Inflammatory macrophage treated with lipopolysaccharide for 1 hour (primary cell): ENCODE measurements at regions not wholly inside any gene's neighbourhood (a gene's known extent, or its start where the extent isn't known, plus 50 kb on each side); places are given as distances from the start of the nearest gene placed in this dataset.
"Not testable (repeated sequence)": the region's sequence is repeated elsewhere in the genome, so short reads cannot be mapped to it uniquely, and the experiment has no call there.

ENCODE experiments used
- DNase-seq, 2 donors: peaks; one replicate each; pipeline ENCODE4 v3.0.0-alpha.2; 2020 to 2022

DNA sequence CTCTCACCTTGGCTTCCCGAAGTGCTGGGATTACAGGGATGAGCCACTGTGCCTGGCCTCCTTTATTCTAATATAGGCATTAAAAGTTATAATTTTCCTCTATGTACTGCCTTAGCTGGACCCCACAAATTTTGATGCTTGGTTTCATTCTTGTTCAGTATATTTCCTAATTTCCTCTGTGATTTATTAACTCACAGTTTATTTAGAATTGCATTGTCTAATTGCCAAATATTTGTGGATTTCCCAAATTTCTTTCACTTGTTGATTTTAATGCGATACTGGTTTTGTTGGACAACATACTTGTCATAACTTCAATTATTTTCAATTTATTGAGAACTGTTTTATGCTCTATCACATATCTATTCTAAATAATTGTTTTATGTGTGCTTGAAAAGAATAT, 366.0 kb downstream of the OMA1 start:
- DNase-seq: no peak

DNA sequence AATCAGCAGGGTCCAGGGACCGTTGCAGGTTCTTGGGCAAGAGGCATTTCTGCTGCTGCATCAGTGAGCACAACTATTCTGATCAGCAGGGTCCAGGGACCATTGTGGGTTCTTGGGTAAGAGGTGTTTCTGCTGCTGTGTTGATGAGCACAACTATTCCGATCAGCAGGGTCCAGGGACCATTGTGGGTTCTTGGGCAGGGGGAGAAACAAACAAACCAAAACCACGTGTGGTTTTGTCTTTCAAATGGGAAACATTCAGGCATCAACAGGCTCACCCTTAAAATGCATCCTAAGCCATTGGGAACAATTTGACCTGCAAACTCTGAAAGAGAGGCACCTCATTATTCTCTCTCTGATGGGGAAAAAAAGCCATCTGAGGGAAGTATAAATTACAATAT, 377.4 kb downstream of the OMA1 start:
- not testable (repeated sequence) for DNase-seq

DNA sequence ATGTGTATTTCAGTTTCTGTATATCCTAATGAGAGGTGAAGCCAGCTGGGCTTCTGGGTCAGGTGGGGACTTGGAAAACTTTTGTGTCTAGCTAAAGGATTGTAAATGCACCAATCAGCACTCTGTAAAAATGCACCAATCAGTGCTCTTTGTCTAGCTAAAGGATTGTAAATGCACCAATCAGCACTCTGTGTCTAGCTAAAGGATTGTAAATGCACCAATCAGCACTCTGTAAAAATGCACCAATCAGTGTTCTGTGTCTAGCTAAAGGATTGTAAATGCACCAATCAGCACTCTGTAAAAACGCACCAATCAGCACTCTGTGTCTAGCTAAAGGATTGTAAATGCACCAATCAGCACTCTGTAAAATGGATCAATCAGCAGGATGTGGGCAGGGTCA, 379.4 kb downstream of the OMA1 start:
- DNase-seq: not testable (repeated sequence)

DNA sequence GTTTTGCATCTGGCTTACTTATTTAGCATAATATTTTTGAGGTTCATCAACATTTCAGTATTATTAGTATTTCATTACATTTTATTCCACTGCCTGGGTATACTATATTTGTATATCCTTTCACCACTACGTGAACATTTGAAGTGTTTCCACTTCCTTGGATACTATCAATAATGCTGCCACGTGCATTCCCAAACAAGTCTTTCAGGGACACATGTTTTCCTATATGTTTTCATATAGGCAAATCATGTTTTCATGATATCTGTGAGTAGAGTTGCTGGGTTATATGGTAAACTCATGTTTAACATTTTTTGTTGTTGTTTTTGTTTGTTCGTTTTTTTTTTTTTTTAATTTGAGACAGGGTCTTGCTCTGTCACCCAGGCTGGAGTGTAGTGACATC, 380.1 kb downstream of the OMA1 start:
- DNase-seq: no peak

DNA sequence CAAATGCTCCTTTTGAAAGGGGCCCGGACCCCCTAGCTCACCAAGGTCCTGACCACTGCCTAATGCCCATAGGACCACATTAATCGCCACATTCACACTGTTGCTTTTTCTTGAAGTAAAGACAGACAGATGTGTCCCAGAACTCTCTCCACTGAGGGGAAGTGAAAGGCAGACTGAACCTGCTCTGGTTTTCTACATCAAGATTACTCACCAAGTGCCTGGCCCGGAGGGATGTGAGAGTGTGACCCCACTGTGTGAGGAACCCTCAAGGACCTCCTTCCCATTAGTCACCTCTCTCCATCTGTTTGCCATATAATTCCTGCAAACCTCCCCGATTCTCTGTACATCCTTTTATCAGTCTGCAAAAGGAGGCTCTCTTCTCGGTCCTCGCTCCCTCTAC, 381.5 kb downstream of the OMA1 start:
- no peak for DNase-seq

DNA sequence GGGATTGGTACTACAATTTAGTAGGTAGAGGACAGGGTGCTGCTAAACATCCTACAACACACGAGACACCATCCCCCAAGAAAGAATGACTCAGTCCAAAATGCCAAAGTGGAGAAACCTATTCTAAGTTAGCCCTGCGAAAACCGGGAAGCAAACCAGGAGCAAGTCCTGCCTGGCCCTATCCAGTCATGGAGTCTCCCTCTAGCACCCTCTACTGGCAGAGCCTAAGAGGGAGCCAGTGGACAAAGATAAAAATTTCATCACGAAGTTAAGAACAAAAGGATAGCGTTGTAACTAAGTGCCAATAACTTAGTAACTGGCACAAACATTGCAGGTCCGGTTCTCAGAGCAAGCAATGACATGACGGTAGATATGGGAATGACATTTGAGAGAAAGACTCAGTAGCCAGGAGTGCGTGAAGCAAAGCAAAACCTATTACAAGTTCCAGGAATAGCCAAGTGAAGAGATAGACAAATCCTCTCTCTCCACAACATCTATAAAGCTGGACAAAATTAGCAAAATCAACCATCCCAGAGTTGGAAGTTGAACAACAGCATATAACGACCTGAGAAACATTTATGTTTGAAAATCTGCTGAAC, 383.5 kb downstream of the OMA1 start:
- DNase-seq: peak; percentile 9 to 66

DNA sequence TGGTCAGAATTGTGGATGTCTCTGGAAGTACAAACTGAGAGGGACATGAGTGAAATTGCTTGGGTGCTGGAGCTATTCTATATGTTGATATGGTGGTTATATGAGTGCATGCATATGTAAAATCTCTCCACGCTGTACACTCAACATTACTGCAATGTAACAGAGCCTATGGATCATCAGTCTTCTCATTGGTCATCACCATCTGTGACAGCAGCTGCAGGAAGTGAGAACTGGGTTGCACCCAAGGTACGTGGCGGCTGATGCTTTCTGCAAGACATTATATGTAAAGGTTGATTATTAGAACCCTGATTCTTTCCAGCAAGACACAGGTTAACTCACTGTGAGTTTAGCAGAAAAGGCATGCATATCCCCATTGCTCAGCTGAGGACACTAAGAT, 387.1 kb downstream of the OMA1 start:
- DNase-seq: no peak

DNA sequence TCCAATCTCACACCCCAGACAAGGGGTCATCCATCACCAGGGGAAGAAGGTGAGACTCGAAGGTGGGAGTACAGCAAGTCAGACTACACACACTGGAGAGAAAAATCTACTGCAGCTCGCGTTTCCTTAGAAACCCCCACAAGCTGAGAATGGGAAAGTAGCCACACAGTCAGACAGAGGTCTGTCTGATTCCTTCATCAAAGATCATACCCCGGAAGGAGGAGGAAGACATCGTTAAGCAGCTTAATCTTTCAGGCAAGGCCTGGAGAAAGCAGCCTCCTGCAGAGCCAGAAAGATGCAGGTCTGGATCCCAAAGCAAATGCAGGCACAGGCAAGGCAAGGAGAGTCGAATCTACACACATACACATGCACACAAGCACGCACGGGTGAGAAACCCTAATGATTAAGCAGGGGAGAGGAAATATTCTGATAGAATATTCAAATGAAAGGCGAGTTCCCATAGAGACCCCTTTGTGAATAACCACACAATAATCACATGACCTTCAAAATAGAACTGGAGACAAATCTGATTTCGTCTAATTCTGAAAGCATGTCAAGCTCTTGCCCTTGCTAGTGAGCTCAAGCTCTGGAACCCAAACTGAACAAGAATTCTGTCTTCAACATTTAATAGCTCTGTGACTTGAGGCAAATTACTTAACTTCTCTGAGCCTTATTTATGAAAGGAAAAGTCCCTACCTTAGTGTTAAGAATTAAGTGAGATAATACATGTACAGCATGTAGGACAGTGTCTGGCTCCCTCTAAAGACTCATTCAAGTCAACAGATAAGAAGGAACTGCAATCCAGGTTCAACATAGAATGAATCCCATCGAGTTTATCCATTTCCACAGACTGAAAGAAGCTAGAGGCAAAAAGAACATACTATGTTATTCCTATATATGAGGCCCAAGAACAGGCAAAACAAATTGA, 387.8 kb downstream of the OMA1 start:
- DNase-seq: no peak

DNA sequence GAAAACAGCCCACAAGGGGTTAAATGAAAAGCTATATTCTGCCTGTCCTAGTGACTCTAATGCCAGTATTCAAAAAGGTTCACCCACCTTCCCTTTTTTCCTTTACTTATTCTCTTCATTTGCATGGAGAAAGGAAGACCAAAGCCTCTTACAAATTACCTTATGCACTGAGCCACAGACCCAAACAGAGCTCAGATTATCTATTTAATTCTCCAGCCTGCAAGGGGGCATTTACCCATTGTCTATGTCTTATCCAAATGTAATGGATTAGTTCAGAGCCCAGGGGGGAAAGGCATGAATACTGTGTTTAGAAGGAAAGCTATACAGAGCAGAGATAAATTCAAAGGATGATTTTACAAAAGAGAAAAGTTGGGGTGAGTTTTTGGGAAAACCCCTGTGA, 388.5 kb downstream of the OMA1 start:
- DNase-seq: no peak

DNA sequence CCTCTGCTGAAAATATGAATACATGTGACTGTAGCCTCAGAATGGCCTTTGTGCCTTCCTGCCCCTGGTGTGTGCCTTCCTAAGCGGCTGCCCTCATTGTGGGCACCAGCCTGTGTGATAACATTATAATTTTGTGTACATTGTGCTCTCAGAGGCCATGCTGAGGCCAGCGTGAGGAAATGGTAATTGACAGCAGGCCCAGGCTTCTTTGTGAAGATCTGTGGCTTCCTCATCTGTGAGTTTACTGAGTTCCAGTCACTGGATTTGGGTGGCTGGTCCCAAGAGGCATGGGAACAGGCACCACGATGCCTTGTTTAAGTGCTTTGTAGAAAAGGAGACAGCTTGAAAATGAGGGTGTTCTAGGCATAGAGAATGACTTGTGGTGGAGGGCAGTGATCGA, 389.3 kb downstream of the OMA1 start:
- no peak for DNase-seq

DNA sequence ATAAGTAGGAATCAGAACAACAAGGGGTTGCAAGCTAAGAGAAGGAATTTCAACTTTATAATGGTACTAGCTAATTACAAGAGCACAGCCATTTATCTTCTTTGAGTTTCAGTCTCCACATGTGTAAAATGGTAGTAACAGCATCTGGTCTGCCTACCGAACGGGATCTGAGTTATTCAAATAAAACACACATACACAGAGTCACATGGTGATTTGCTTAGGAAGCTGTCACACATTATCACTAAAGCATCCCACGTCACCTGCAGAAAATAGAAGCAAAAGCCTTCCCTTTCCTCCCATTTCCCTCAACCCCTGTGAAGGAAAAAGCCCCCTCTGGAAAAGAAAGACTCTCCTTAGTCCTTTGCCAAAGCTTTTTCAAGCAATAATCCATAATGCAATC, 389.7 kb downstream of the OMA1 start:
- no peak for DNase-seq

DNA sequence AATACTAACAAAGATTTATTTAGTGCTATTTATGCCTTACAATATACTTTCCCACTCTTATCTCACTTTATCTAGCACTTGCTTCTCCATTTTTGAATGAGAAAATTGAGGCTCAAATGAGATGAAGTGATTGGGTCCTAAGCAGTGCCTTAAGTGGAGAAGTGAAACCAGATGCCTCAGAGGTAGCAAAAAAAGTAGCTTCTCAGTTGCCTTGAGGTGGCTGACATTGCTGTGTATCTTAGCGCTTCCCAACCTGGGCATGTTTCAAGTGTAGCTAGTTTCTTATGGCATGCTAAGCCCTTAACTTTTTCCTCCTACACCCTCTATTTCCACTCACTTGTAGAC, 390.4 kb downstream of the OMA1 start:
- DNase-seq: no peak

DNA sequence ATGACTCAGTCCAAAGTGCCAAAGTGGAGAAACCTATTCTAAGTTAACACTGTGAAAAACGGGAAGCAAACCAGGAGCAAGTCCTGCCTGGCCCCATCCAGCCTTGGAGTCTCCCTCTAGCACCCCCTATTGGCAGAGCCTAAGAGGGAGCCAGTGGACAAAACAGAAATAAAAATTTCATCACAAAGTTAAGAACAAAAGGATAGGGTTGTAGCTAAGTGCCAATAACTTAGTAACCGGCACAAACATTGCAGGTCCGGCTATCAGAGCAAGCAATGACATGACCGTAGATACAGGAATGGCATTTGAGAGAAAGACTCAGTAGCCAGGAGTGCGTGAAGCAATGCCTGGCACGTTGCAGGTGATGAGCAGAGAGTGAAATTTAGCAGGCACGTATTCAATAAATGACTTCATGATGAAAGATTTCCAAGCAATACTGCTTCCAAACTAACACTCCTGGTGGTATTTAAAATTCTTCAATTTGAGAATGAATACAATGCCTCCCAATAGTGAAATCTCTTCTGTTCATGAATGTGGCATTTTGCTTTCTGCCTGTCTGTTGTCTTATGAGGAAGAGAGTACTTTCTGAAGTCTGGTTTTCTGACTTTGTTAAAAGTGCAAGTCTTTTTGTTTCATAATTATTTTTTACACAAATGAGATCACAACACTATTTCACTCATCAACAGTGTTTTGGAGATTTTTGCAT, 391.0 kb downstream of the OMA1 start:
- DNase-seq: peak; percentile 38 to 58

DNA sequence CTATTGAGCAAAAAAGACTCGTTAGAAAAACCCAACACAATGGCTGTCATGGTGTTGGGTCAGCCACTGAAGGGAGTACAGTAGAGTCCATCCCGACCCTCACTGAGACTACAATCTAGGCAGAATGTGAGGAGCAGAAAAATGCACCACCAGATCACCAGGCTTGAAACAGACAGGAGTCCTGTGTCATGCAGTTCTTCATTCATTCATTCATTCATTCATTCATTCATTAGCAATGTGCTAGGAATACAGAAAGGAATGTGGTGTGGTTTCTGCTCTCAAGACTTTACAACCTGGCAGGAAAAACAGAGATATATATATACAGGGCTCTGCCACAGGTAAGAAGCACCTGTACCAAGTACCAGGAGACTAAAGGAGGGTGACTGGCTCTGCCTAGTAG, 392.3 kb downstream of the OMA1 start:
- no peak for DNase-seq

DNA sequence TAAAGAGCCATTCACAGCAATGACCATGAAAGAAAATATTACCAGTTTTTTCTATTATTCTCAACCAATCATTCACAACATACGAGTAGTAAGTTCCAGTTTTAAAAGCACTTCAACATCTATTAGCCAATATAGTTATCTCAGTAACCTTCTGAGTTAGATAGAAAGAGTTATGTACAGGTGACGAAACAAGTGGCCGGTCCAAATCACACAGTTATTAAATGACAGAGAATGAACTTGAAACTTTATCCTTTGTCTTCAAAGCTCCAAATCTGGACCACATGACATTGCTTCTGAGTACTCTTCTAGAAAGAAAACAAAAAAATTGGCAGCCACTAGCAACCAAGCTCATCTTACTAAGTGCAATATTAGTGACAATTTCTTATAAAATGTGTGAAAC, 393.8 kb downstream of the OMA1 start:
- DNase-seq: no peak

DNA sequence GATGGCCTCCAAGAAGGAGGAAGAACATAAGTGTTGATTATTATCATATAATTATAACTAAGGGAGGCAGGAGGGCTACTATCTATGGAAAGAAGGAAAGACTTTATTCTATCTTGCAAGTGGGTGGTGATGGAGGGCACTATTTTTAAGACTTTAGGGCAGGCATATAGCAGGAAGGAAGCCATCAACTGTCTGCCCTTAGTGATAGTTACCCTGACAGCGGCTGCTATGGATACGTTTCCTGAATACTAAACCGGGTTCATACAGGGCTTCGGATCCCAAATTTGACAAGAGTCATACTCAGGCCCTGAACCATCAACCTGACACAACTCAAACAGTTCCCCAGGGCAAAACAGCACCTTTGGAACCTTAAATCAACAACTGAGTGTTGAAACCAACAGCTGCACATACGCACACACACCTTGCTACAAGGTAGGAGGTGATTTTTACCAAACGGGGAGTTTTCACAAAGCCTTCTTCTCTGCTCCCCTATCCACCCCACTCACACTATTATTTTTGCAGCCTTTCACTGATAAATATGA, 397.2 kb downstream of the OMA1 start:
- DNase-seq: no peak

DNA sequence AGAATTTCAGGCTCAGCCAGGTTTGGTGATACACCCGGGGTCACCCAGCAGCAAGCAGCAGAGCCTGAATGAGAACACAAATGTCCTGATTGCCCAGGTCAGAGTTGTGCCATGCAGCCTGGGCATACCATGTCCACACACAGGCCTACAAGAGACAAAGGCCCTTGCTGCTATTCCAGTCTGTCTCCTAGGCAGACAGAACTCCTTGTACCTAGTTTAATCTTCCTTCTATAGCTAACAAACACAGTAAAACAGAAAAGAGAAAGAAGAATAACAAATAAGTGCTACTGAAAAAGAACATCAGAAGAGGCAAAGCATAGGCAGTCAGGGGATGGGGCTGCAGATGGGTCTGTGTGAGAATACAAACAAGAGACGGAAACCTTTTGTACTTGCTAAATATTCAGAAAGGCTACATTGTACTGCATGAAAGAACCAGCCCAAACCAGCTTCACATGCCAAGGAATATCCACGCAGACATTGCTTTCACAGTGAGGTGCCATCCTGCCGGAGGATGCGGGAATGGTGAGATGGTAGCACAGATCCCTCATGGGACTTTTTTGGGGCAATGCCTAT, 401.7 kb downstream of the OMA1 start:
- DNase-seq: no peak

DNA sequence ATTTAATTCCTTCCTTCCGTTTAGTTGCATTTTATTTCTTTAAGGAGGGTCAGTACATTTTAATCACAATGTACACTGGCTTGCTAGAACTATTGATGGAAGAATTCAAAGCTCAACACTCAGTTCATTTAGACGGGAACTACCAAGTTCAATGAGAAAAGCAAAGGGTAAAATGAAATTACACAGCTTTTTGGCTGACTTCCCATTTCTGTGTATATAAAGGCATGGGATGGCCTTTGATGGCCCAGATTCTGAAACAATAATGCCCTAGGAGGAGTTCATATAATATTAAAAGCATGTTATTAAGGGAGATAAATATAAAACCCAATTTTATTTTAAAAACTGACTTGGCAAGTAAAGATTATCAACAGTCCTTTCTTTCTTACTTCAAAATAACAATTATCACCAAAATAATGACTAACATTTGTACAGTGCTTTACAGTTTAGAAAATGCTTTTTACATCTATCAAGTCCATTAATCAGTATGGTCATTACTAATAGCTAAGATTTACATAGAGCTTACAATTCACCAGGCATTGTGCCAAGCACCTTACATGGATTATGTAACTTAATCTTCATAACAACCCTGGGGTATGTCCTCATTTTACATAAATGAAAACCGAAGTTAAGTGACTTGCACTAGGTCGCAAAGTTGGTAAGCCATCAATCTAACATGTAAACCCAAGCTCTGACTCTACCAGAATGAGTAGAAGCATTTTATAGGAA, 402.4 kb downstream of the OMA1 start:
- DNase-seq: no peak

DNA sequence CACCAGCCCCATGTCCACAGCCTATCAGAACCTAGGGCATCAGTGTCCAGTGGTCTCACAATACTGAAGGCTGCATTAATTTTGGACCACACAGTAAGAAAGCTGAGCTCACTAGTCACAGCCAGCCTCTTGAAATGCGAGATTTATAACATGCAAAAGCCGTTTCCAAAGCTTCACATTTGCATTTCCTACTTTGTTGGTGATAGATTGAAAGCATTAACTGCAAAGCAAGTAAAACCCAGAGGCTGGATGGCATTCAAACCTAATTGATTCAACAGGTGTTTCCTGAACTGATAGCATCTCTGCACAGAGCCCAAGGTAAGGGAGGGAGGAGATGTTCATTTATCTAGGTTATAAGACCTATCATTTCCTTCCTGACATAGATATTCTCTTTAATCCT, 410.1 kb downstream of the OMA1 start:
- DNase-seq: no peak

DNA sequence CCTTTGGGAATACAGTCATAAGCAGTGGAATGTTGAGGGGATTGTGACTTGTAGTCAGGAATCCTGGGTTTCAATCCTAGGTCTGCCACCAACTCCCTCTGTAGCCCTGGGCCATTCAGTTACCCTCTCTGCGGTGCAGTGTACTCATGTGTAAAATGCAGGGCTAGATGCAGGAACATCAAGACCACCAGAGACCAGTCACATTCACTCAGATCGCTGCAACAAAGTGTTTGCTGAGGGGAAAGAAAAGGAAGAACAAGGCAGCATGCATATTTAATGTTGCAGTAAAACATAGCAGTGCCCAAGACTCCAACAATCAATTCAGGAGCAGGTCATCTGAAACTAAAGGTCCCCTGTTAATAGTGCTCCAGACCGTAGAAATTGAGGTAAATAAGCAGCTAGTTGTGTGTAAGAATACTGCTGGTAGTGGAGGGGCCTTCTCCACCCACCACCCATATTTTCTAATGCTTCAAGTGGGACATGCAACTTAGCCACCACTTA, 410.7 kb downstream of the OMA1 start:
- DNase-seq: no peak

DNA sequence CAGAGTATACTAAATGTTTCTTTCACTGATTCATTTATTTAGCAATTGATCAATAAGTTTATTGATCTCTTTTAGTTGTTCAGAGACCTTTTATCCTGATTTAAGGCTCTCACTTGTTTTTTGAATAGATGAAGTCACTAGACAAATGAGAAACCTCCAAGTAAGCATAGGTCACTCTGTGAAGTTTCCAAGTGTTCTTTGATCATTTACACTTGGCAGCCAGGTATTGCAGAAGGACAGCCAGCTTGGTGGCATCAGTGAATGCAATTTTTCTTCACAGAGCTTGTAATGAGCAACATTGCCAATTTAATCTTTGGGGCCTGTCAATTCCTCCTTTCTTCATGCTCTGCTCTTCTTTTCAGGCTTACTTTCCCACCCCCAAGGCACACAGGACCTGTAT, 413.0 kb downstream of the OMA1 start:
- no peak for DNase-seq

DNA sequence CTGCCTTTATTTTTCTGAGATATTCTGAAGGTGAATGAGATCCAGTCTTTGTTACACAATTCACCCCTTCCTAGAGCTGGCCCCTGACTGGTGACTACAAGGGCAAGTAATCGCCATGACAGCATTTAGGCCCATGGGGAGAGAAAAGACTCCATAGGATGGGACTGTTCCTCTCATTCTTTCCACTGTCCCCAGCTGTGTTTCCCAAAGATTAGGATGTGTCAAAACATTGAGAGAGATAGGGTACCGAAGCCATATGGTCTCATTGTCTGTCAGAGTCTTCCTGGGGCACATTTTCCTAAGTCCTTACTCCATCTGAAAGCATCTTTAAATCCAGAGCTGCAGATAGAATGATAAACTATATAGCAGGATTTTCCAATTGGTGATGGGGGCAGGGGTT, 423.5 kb downstream of the OMA1 start:
- DNase-seq: no peak

DNA sequence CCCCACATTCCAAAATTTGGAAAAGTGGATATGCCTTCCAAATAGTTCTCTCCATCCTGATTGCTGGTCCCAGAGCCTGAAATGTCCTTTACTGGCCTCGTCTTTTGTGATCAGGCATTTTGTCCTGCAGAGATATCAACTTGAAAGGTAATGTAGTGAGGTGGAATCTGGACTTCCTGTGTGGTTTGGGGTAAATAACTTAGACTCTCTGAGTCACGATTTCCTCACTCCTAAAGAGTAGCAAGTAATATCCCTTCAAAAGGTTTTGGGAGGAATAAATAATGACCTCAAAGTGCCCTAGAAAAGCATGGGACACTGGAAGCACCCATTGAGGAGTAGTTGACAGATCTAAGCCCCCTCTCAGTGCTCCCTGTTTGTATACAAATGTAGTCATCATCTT, 426.6 kb downstream of the OMA1 start:
- no peak for DNase-seq
